ENCODE measurements at regions not wholly inside any gene's neighbourhood (a gene's known extent, or its start where the extent isn't known, plus 50 kb on each side); places are given as distances from the start of the nearest gene placed in this dataset.

GRCh38 chr9:115632391-115632790 is 514.4 kb upstream of the TNC start:
- DNase-seq, result no peak

DNA sequence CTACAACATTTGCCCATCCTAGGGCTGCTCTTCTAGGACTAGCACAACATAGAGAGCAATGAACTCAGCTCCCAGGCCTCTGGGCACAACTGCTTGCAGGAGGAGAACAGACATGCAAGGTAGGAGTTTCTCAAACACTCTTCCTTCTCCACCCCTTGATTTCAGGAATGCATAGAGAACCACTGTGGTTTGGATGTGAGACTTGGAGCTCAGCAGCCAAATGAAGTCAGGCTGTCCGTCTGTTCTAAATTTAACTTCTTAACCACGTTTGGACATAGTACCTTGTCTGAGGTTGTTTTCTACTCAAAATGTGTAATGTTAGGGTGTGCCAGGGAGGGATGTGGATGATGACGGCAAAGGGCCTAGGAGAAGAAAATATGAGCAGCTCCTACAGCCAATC is 515.1 kb upstream of the TNC start:
- DNase-seq, result no peak

DNA sequence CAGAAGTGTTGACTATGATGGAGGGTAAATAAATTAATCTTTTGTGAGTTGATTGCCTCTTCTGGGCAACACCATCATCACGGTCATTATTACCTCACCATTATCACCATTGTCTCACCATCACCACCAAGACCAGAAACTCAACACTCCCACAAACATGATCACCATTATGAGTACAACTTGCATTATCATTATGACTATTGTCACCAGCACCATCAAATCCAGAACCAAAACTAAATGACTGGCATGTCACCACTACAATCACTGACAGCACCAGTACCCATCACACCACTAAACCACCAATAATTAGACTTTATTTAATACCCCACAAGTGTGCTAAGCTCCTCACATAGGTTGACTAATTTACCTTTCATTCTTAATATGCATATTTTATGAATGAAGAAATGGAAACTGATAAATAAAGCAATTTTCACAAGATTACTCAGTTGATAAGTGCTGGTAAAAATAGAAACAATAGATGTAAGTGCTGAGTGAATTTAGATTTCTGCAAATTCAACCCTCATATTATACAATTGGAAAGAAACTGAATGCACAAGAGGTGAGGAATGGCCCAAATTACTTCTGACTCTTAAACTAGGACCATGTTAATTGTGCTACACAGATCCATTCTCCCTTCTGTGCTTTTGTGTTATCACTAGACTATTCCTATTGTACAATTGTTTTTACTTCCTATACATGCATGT is 517.8 kb upstream of the PAPPA start:
- DNase-seq, result no peak

DNA sequence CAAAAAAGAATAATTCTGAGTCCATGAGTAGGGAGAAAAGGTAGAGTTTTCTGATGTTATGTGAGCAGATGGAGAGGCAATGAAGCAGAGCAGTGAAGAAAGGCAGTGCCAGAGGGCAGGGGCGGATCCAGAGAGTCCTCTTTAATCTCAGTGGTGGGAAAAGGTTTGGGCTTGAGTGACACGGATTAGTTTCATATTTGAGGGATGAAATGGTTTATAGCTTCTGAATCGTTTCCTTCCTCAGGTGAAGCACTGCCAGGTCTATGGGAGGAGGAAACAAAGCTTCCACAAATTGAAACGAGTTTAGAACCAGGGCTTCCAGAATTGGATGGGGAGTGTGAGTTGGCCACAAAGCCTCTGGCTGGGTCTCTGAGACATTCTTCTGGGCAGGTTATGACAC is 517.0 kb upstream of the PAPPA start:
- no peak for DNase-seq

- no peak for DNase-seq
These were observed 515.9 kb upstream of the PAPPA start for GRCh38 chr9:115637661-115638060.

- no peak for DNase-seq
These were observed 512.7 kb upstream of the PAPPA start for GRCh38 chr9:115640887-115641286.

DNA sequence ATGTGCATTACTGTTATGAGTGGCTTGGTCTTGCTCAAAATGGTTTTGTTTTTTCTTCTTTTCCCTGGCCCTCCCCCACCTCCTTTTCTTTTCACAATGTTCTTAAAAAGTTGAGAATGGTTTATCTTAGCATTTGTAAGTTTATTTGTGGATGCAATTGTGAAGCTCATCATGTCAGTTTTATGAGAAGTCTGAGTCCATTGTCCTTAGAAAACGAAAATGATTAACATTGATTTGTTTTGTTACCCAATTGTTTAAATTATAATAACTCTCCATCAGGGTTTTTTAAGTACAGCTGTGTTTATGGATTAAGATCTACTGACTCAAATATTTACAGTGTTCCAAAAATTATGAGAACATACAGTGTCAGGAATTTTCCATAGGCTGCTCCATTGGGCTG is 511.3 kb upstream of the PAPPA start:
- no peak for DNase-seq

- no peak for DNase-seq
These were observed 509.5 kb upstream of the PAPPA start for GRCh38 chr9:115643948-115644727.

DNA sequence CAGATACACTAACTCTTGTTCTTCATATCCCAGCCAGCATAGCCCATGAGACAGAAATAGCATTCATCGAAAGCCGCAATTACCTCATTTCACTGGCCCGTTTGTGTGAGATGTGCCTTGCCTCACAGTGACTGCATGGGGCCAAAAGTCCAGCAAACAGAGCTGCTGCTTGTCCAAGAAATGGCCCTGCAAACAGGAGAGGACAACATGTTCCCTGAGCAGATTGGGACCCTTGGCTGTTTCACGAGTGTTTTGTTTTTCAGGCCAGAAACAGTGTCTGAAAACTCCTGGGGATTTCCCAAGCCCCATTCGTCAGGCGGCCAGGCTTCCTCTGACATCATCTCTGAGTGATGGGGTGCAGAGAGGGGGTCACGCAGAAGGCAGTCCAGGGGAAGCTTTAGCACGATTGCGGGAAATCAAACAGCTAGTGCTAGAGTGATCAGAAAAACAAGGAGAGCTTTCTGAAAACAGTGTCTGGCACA is 503.6 kb upstream of the PAPPA start:
- DNase-seq, result no peak

DNA sequence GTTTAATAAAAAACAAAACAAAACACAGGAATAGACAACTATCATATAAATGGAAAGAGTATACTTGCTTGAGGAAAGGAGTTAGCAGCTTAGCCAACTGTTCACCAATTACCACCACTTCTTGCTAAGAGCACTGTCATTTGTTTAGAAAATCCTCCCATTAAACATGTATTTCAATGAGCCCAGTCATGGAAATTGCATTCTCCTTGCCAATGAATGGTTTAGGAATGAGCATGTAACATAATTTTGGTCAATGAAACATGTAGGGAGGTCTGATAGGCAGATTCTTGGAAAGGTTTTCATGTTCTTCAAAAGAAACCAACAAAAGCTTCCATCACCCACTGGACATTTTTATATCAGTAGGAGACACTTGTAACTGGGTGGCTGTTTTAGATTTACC is 502.8 kb upstream of the PAPPA start:
- no peak for DNase-seq

- DNase-seq, result no peak
These were observed 502.1 kb upstream of the PAPPA start for GRCh38 chr9:115651461-115651860.

DNA sequence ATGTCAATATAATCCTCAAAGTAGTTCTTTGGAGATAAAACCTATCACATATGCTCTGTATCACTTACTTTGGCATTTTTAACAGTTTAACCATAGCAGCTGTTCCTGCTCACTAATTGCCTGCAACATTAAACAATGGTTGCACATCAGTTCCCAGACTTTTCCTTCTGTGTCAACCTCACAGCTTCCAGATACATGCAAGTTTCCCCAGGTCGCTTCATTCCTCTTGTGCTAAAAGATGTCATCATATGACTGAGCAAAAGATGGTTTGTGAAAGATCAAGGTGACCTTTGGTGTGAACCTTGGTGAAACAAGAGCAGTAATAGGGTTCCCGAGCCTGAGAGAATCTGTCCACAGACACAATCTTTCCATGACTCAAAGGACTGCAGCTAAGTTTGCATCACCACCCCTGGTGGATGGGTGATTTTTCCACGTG is 500.4 kb upstream of the PAPPA start:
- no peak for DNase-seq

DNA sequence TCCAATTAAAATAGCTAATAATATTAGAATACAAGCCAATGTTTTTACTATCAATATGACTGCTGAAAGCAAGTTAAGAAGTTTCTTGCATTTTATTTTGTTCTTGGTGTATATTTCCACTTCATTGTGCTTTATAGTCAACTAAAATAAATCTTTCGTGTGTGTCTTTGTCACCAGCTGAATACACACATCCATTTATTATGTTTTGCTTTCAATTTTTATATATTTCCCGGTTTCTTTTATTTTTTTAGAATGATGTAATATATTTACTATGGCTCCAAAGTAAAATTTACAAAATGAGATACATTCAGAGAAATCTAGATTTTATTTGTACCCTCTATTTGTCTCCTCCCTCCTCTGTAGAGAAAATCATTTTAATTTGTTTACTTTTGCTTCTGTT is 495.9 kb upstream of the PAPPA start:
- DNase-seq, result no peak

- DNase-seq, result no peak
These were observed 488.1 kb upstream of the PAPPA start for GRCh38 chr9:115665519-115665918.

DNA sequence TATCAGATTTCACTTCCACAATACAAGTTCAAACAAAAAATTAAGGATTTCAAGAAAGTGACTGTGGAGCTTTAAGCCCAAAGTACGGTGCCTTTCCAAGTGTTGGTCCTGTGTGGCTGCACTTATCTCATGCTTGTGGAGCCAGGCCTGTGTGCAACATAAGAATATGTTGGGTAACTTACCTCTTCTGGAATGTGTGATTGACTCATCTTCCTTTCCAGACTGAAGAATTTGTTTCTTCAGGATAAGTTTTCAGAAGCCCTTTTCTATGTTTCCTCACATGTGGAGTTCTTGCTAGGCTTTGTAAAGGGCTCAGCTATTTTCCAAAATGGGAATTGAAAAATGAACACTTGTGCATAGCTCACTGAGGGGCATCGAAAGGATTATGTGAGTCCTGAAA is 485.1 kb upstream of the PAPPA start:
- DNase-seq, result no peak

GRCh38 chr9:115671236-115671962 is 482.2 kb upstream of the PAPPA start:
- no peak for DNase-seq

DNA sequence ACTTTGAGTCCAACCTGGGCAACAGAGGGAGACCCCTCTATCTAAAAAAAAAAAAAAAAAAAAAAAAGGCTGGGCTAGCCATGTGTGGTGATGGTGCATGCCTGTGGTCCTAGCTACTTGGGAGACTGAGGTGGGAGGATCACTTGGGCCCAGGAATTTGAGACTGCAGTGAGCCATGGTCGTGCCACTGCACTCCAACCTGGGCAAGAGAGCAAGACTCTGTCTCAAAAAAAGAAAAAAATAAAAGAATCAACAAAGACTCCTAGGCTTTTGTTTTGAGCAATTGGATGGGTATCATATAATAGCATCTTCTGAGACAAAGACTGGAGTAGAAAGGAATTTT is 481.7 kb upstream of the PAPPA start:
- DNase-seq, result no peak

- no peak for DNase-seq
These were observed 480.9 kb upstream of the PAPPA start for GRCh38 chr9:115672477-115673316.

GRCh38 chr9:115673599-115673998 is 480.0 kb upstream of the PAPPA start:
- no peak for DNase-seq

DNA sequence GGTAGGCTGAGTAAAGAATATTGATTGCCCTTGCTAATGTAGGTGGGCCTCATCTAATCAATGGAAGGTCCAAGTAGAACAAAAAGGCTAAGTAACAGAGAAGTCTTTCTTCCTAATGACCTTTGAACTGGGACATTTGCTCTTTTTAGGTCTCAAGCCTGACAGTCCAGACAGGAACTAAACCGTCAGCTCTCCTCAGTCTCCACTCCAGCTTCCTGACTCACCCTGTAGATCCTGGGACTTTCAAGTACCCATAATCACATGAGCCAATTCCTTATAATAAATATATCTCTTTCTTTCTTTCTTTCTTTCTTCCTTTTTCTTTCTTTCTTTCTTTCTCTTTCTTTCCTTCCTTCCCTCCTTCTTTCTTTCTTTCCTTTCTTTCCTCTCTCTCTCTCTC is 479.5 kb upstream of the PAPPA start:
- DNase-seq, result no peak

DNA sequence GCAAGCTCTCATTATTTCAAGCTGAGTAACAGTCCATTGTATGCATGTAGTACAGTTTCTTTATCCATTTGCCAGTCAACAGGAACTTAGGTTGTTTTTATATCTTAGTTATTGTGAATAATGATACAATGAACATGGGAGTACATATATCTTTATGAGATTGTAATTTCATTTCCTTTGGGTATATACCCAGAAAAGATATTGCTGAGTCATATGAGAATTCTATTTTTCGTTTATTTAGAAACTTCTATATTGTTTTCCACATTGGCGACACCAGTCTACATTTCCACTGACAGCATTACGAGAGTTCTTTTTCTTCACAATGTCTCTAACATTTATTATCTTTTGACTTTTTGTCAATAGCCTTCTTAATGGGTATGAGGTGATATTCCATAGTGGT is 477.8 kb upstream of the PAPPA start:
- no peak for DNase-seq

DNA sequence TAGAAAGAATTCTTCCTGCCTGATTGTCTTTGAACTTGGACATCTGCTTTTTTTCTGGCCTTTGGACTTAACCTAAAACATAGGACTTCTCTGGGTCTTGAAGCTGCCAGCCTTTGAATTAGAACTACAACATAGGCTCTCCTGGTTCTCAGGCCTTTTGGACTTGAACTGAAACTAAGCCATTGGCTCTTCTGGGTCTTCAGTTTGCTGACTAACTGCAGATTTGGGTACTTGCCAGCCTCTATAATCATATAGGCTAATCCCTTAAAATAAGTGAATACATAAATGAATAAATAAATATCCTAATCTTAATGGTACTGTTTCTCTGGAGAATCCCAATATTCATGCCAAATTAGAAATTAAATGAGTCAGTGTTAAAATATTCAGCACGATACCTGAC is 473.4 kb upstream of the PAPPA start:
- no peak for DNase-seq

DNA sequence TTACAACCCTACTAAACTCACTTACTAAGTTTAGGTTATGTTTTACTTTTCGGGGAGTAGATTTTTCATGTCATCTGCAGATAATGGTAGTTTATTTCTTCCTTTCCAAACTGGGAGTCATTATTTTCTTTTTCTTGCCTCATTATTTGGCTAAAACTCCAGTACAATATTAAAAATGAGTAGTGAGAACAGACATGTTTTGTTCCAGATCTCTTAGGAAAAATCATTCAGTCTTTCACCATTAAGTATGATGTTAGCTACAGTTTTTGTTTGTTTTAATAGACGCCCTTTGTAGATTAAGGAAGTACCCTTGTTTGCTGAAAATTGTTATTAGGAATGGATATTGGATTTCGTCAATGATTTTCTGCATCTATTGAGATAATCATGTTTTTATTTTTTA is 472.0 kb upstream of the PAPPA start:
- DNase-seq, result no peak

All from NCI-H510A treated with DMSO at 0.1 percent for 48 hours (cell line).